GM12878 (cell line): ENCODE measurements at regions not wholly inside any gene's neighbourhood (a gene's known extent, or its start where the extent isn't known, plus 50 kb on each side); places are given as distances from the start of the nearest gene placed in this dataset.

Experiments used
- ATAC-seq: fragments of 200-7000 bp; cut with Tn5 transposase; 3 replicates; pipeline ENCODE4 v1.9.1; 2020; ENCODE audit warnings: mild to moderate bottlenecking, moderate library complexity
- BruUV-seq: library from RNA; stranded (reverse); fragments of 400-500 nt; replicated peaks from 2 replicates; lab custom pipeline; 2021; lab: Mats Ljungman, UMichigan
- CTCF ChIA-PET: fragments of 300-600 bp; sonication (Branson Sonifier 250); formaldehyde crosslinking; extraction: SDS; loops from one replicate; lab custom pipeline; 2021; ENCODE audit warnings: inconsistent platforms; lab: Yijun Ruan, JAX
- POLR2A ChIA-PET: fragments of 350-600 bp; formaldehyde crosslinking; extraction: SDS; loops from one replicate; lab custom pipeline; 2021; ENCODE audit warnings: inconsistent platforms; lab: Charles Lee
- RAD21 ChIA-PET: fragments of 300-600 bp; sonication (Branson Sonifier 250); formaldehyde crosslinking; loops from one replicate; lab custom pipeline; 2023; ENCODE audit warnings: antibody characterized with exemption; ENCODE audit not compliant: unreplicated experiment; lab: Charles Lee
- SMC1A ChIA-PET: fragments of 300-600 bp; sonication (Branson Sonifier 250); formaldehyde crosslinking; loops from one replicate; lab custom pipeline; 2023; ENCODE audit not compliant: unreplicated experiment, uncharacterized antibody; lab: Charles Lee
- DNase-seq: peaks from one replicate; pipeline ENCODE4 v3.0.0-alpha.2; 2011; ENCODE audit warnings: low read depth, low spot score
- FAIRE-seq: peaks from 3 replicates; lab custom pipeline; 2011; peaks lifted over from hg19 to GRCh38; lab: Jason Lieb, UNC
- H2AFZ ChIP-seq: 2 replicates; pipeline ENCODE4 v1.6.0; 2011; ENCODE audit warnings: low read depth, low read length, control low read depth; ENCODE audit not compliant: control insufficient read depth
- H3K27ac ChIP-seq: 2 replicates; pipeline ENCODE4 v1.5.1; 2011; ENCODE audit warnings: control low read depth; ENCODE audit not compliant: control insufficient read depth, insufficient read depth
- H3K27me3 ChIP-seq, 2 experiments: replicated peaks in 1 of 2; 2 replicates each; pipeline versions ENCODE4 v1.6.0 to v1.6.1; 2011; ENCODE audit warnings: low read length in 1 of 2; ENCODE audit not compliant: control insufficient read depth in 2 of 2, insufficient read depth in 2 of 2
- H3K36me3 ChIP-seq, 2 experiments: 2 replicates each; pipeline ENCODE4 v1.5.1; 2011; ENCODE audit warnings: low read length in 1 of 2; ENCODE audit not compliant: control insufficient read depth in 2 of 2, insufficient read depth in 2 of 2
- H3K4me1 ChIP-seq: 2 replicates; pipeline ENCODE4 v1.6.1; 2011; ENCODE audit warnings: mild to moderate bottlenecking, low read length, moderate library complexity, mixed read lengths; ENCODE audit not compliant: control insufficient read depth, insufficient read depth
- H3K4me2 ChIP-seq: 2 replicates; pipeline ENCODE4 v1.6.0; 2011; ENCODE audit warnings: control low read depth; ENCODE audit not compliant: control insufficient read depth, insufficient read depth
- H3K4me3 ChIP-seq: fragments of 200-600 bp; sonication (generic); 2 replicates; pipeline ENCODE4 v1.5.1; 2016
- H3K79me2 ChIP-seq: 2 replicates; pipeline ENCODE4 v1.6.0; 2011; ENCODE audit warnings: low read length; ENCODE audit not compliant: control insufficient read depth, insufficient read depth
- H3K9ac ChIP-seq: 2 replicates; pipeline ENCODE4 v1.8.0; 2011; ENCODE audit warnings: low read length, control low read depth, mixed read lengths; ENCODE audit not compliant: control insufficient read depth, insufficient read depth
- H3K9me3 ChIP-seq: replicated peaks from 3 replicates; pipeline ENCODE4 v1.5.1; 2011; ENCODE audit warnings: mild to moderate bottlenecking, low read length; ENCODE audit not compliant: control insufficient read depth, insufficient read depth
- H4K20me1 ChIP-seq: 2 replicates; pipeline ENCODE4 v1.6.0; 2011; ENCODE audit not compliant: control insufficient read depth, insufficient read depth
- ATF3 ChIP-seq: IDR thresholded peaks from 2 replicates; pipeline ENCODE4 v1.6.1; 2011; ENCODE audit warnings: low read depth, mild to moderate bottlenecking, low read length, moderate library complexity, borderline replicate concordance; ENCODE audit errors: extremely low read depth
- MEF2B ChIP-seq: fragments of 450-650 bp; IDR thresholded peaks from 2 replicates; pipeline ENCODE4 v1.6.1; 2018; ENCODE audit warnings: mild to moderate bottlenecking, moderate library complexity; ENCODE audit not compliant: partially characterized antibody, poor library complexity, severe bottlenecking
- MYB ChIP-seq: fragments of 150-350 bp; IDR thresholded peaks from 2 replicates; pipeline ENCODE4 v1.6.1; 2014; ENCODE audit warnings: mild to moderate bottlenecking, low read depth, low read length, borderline replicate concordance
- NBN ChIP-seq: fragments of 450-650 bp; IDR thresholded peaks from 2 replicates; pipeline ENCODE4 v1.6.1; 2016
- NR2C1 ChIP-seq: fragments of 450-650 bp; IDR thresholded peaks from 2 replicates; pipeline ENCODE4 v1.6.1; 2017; ENCODE audit warnings: antibody characterized with exemption, mild to moderate bottlenecking, moderate library complexity
- NR2C2 ChIP-seq: IDR thresholded peaks from 2 replicates; pipeline ENCODE4 v1.6.1; 2011; ENCODE audit warnings: borderline replicate concordance, low read depth; ENCODE audit not compliant: control insufficient read depth, insufficient read length
- SMC3 ChIP-seq: IDR thresholded peaks from 2 replicates; pipeline ENCODE4 v1.6.1; 2011; ENCODE audit warnings: low read length, improper control_type of control experiment, borderline replicate concordance
- YBX1 ChIP-seq: fragments of 450-650 bp; IDR thresholded peaks from 2 replicates; pipeline ENCODE4 v1.6.1; 2016; ENCODE audit warnings: antibody characterized with exemption
- ZNF207 ChIP-seq: fragments of 450-650 bp; IDR thresholded peaks from 2 replicates; pipeline ENCODE4 v1.6.1; 2014; ENCODE audit warnings: antibody characterized with exemption, mild to moderate bottlenecking, borderline replicate concordance
- ZNF24 ChIP-seq: fragments of 450-650 bp; IDR thresholded peaks from 2 replicates; pipeline ENCODE4 v1.6.1; 2017; ENCODE audit warnings: antibody characterized with exemption, mild to moderate bottlenecking
- ZNF274 ChIP-seq: IDR thresholded peaks from one replicate; pipeline ENCODE4 v1.8.0; 2011; ENCODE audit not compliant: insufficient read length, insufficient read depth
- in situ Hi-C: fragments of 300-500 bp; cut with MboI; formaldehyde crosslinking; loops from 9 replicates; pipeline ENCODE4 v1.14.3; 2018; ENCODE audit warnings: mixed read lengths
- intact Hi-C: fragments of 100-400 bp; cut with micrococcal nuclease; formaldehyde crosslinking; loops from one replicate; pipeline ENCODE4 v1.14.2; 2022; ENCODE audit not compliant: unreplicated experiment
- TF ChIP-seq, protein P1 (sequence below): fragments of 450-650 bp; IDR thresholded peaks from 2 replicates; pipeline ENCODE4 v1.6.1; 2014; ENCODE audit warnings: mild to moderate bottlenecking

DNA sequence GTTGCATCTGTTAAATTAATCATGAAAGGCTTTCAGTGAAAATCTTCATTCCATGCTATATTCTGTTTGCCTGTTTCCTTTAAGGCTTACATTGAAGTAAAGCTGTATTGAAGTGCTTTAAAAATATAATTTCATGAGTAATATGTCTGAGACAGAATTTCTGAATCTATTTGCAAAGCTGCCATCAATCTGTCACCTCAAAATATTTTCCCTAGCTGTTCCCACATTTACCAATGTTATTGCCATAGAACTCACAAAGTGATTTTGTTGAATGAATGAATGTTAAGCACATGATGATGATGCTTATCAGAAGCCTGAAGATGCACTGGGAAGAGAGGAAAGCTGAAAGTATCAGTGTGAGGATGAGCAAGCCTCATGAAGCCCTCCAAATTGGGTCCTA, 115.8 kb downstream of the NHLRC3 start:
- no TSS peak for BruUV-seq
- RAD21 ChIA-PET = interaction anchor here (1.5 kb wide), 1 partner anchor 11 kb away, joined by 4 read pairs; no protein-coding TSS in a partner anchor
- SMC1A ChIA-PET = interaction anchor here (0.7 to 2.2 kb wide), 6 partner anchors 9 to 458 kb away, joined by 3 to 8 read pairs (median 4); no protein-coding TSS in a partner anchor
- CTCF ChIA-PET = interaction anchor here (0.9 to 3.2 kb wide), 4 partner anchors 8 to 462 kb away, joined by 3 to 23 read pairs (median 6); no protein-coding TSS in a partner anchor
- DNase-seq (no peak), FAIRE-seq (no peak), ATAC-seq (no peak)
- Histone ChIP-seq H3K36me3 (no peaks in the 10 kb centered on the region), H3K4me1 (no peaks in the 10 kb centered on the region), H3K27ac (no peak overlapping the region), H3K79me2 (no peaks in the 10 kb centered on the region), H3K27me3 (peaks cover 0 to 2% of the 10 kb centered on the region in 2 experiments; a peak in 1 of 4 replicates), H3K9ac (no peak overlapping the region), H3K4me2 (no peak overlapping the region), H3K4me3 (no peak overlapping the region), H4K20me1 (no peaks in the 10 kb centered on the region), H2AFZ (no peak overlapping the region), H3K9me3 (no peaks in the 10 kb centered on the region)
- TF ChIP-seq, protein P1, sequence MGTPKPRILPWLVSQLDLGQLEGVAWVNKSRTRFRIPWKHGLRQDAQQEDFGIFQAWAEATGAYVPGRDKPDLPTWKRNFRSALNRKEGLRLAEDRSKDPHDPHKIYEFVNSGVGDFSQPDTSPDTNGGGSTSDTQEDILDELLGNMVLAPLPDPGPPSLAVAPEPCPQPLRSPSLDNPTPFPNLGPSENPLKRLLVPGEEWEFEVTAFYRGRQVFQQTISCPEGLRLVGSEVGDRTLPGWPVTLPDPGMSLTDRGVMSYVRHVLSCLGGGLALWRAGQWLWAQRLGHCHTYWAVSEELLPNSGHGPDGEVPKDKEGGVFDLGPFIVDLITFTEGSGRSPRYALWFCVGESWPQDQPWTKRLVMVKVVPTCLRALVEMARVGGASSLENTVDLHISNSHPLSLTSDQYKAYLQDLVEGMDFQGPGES = no peak
- TF ChIP-seq SMC3 (no peak), NR2C1 (no peak), ZNF24 (no peak), MYB (no peak), ZNF274 (no peak), NR2C2 (no peak), MEF2B (no peak), YBX1 (no peak), ZNF207 (no peak), ATF3 (no peak), NBN (no peak)
- intact Hi-C loops (no loop called here), in situ Hi-C loops (no loop called here)
- POLR2A ChIA-PET = no interaction called here
